K562 (cell line): ENCODE measurements at regions not wholly inside any gene's neighbourhood (a gene's known extent, or its start where the extent isn't known, plus 50 kb on each side); places are given as distances from the start of the nearest gene placed in this dataset.

ENCODE experiments used
- ATAC-seq: fragments of 200-7000 bp; cut with Tn5 transposase; 3 replicates; pipeline ENCODE4 v1.9.1; 2020; ENCODE audit warnings: moderate library complexity
- BruUV-seq: library from RNA; stranded (reverse); fragments of 400-500 nt; replicated peaks from 2 replicates; lab custom pipeline; 2021; lab: Mats Ljungman, UMichigan
- CTCF ChIA-PET: fragments of 300-600 bp; formaldehyde crosslinking; extraction: SDS; loops from one replicate; lab custom pipeline; 2021; ENCODE audit warnings: low intra/inter-chr PET ratio; lab: Yijun Ruan, JAX
- POLR2A ChIA-PET: fragments of 300-600, 350-650 bp; sonication (Branson Sonifier 250); formaldehyde crosslinking; extraction: SDS; loops from one replicate; lab custom pipeline; 2021; ENCODE audit warnings: antibody characterized with exemption, inconsistent platforms; lab: Yijun Ruan, JAX
- DNase-seq, 4 experiments: peaks; one replicate each; pipeline versions ENCODE4 v3.0.0 to v3.0.0-alpha.2; 2011 to 2018; ENCODE audit warnings: low spot score in 3 of 4, mixed read lengths in 3 of 4; ENCODE audit errors: extremely low read depth in 1 of 4
- FAIRE-seq: peaks from 2 replicates; lab custom pipeline; 2011; peaks lifted over from hg19 to GRCh38; lab: Jason Lieb, UNC
- H2AFZ ChIP-seq: 2 replicates; pipeline ENCODE4 v1.6.0; 2011; ENCODE audit warnings: low read depth, low read length, control low read depth, inconsistent platforms
- H3K27ac ChIP-seq: fragments of 200-600 bp; 3 replicates; pipeline ENCODE4 v1.8.0; 2011; ENCODE audit warnings: low read depth, mild to moderate bottlenecking, control low read depth, inconsistent platforms, low read length, moderate library complexity, mixed read lengths; ENCODE audit errors: extremely low read depth
- H3K27me3 ChIP-seq, 2 experiments: fragments of 300-600 bp in 1 of 2; 2 replicates in 1 of 2; 3 replicates in 1 of 2; pipeline versions ENCODE4 v1.6.0 to v1.8.0; 2011; ENCODE audit warnings: inconsistent platforms in 2 of 2, low read length in 2 of 2, mild to moderate bottlenecking in 1 of 2, mixed read lengths in 1 of 2, moderate library complexity in 1 of 2; ENCODE audit not compliant: control insufficient read depth in 2 of 2, insufficient read depth in 2 of 2
- H3K36me3 ChIP-seq: fragments of 300-600 bp; 3 replicates; pipeline ENCODE4 v1.8.0; 2011; ENCODE audit warnings: mild to moderate bottlenecking, low read length, inconsistent platforms; ENCODE audit not compliant: control insufficient read depth, insufficient read depth
- H3K4me1 ChIP-seq, 2 experiments: fragments of 200-600 bp in 1 of 2; replicated peaks in 1 of 2; 2 replicates in 1 of 2; 3 replicates in 1 of 2; pipeline versions ENCODE4 v1.5.1 to v1.8.0; 2011; ENCODE audit warnings: inconsistent platforms in 2 of 2, low read length in 2 of 2, mild to moderate bottlenecking in 1 of 2, mixed read lengths in 1 of 2, moderate library complexity in 1 of 2; ENCODE audit not compliant: control insufficient read depth in 2 of 2, insufficient read depth in 2 of 2
- H3K4me2 ChIP-seq: 2 replicates; pipeline ENCODE4 v1.6.1; 2011; ENCODE audit warnings: low read length, control low read depth, inconsistent platforms, mixed read lengths; ENCODE audit not compliant: insufficient read depth
- H3K4me3 ChIP-seq: fragments of 200-600 bp; sonication (generic), shearing (Covaris generic); 2 replicates; pipeline ENCODE4 v1.5.1; 2016; ENCODE audit warnings: control low read depth, inconsistent platforms
- H3K79me2 ChIP-seq: fragments of 200-600 bp; 3 replicates; pipeline ENCODE4 v1.8.0; 2011; ENCODE audit warnings: low read length, inconsistent platforms; ENCODE audit not compliant: control insufficient read depth, insufficient read depth
- H3K9ac ChIP-seq, 2 experiments: 2 replicates each; pipeline versions ENCODE4 v1.6.0 to v1.6.1; 2011; ENCODE audit warnings: low read depth in 2 of 2, low read length in 2 of 2, control low read depth in 1 of 2, inconsistent platforms in 1 of 2, mild to moderate bottlenecking in 1 of 2, mixed read lengths in 1 of 2; ENCODE audit not compliant: insufficient read depth in 1 of 2
- H3K9me1 ChIP-seq: one replicate; pipeline ENCODE4 v1.6.0; 2011; ENCODE audit warnings: inconsistent platforms, mild to moderate bottlenecking, low read length, moderate library complexity; ENCODE audit not compliant: control insufficient read depth, insufficient read depth
- H3K9me3 ChIP-seq: replicated peaks from 2 replicates; pipeline ENCODE4 v1.5.1; 2011; ENCODE audit warnings: low read depth, low read length, inconsistent platforms; ENCODE audit not compliant: control insufficient read depth, insufficient read depth
- H4K20me1 ChIP-seq: replicated peaks from 2 replicates; pipeline ENCODE4 v1.6.1; 2011; ENCODE audit warnings: low read length, inconsistent platforms, mixed read lengths; ENCODE audit not compliant: control insufficient read depth, insufficient read depth
- FOXK2 ChIP-seq, 2 experiments: fragments of 450-650 bp; IDR thresholded peaks in 1 of 2; conservative IDR thresholded peaks in 1 of 2; 2 replicates each; pipeline ENCODE4 v1.6.1; 2016; ENCODE audit warnings: low read depth in 2 of 2, mild to moderate bottlenecking in 1 of 2
- FUS ChIP-seq: fragments of 200-400 bp; formaldehyde crosslinking; optimal IDR thresholded peaks from 2 replicates; pipeline ENCODE3; 2017; ENCODE audit warnings: low read depth, low read length
- KDM1A ChIP-seq, 2 experiments: fragments of 450-650 bp; IDR thresholded peaks; 2 replicates each; pipeline ENCODE4 v1.6.1; 2016; ENCODE audit warnings: mild to moderate bottlenecking in 2 of 2
- PHB2 ChIP-seq: fragments of 450-650 bp; IDR thresholded peaks from 2 replicates; pipeline ENCODE4 v1.6.1; 2017; ENCODE audit warnings: low read depth
- PHF21A ChIP-seq: fragments of 450-650 bp; IDR thresholded peaks from 2 replicates; pipeline ENCODE4 v1.6.1; 2017; ENCODE audit warnings: low read depth, borderline replicate concordance
- SMARCC2 ChIP-seq: fragments of 450-650 bp; IDR thresholded peaks from 2 replicates; pipeline ENCODE4 v1.6.1; 2017; ENCODE audit warnings: antibody characterized with exemption, moderate library complexity, mild to moderate bottlenecking, low read depth
- SPI1 ChIP-seq: IDR thresholded peaks from 2 replicates; pipeline ENCODE4 v1.6.1; 2011; ENCODE audit warnings: low read depth, low read length, control low read depth, borderline replicate concordance
- STAT5A ChIP-seq: IDR thresholded peaks from 2 replicates; pipeline ENCODE4 v1.6.1; 2012; ENCODE audit warnings: low read length, inconsistent platforms, borderline replicate concordance
- TSC22D4 ChIP-seq: fragments of 450-650 bp; IDR thresholded peaks from 2 replicates; pipeline ENCODE4 v1.6.1; 2016; ENCODE audit warnings: missing genetic modification characterization, missing biosample characterization, control low read depth
- ZNF239 ChIP-seq: fragments of 250-450 bp; sonication (Bioruptor Pico); IDR thresholded peaks from 2 replicates; pipeline ENCODE4 v1.4.0; 2020; ENCODE audit warnings: mild to moderate bottlenecking
- ZNF644 ChIP-seq: fragments of 200-800 bp; sonication (Bioruptor generic); IDR thresholded peaks from 2 replicates; pipeline ENCODE4 v1.6.1; 2016; ENCODE audit warnings: low read depth, missing genetic modification characterization, missing compliant biosample characterization
- WGBS: fragments of 100-300 bp; shearing (Covaris generic); methylation state at CpG from one replicate; pipeline ENCODE4 v1.1.6; 2016; ENCODE audit warnings: low coverage, mixed read lengths; ENCODE audit not compliant: insufficient coverage; ENCODE audit errors: missing lambda C conversion rate; 5-methylcytosine and 5-hydroxymethylcytosine counted together
- in situ Hi-C: fragments of 300-500 bp; cut with MboI; formaldehyde crosslinking; loops from 4 replicates; pipeline ENCODE4 v1.15.0; 2018; ENCODE audit warnings: inconsistent platforms, mixed read lengths
- intact Hi-C: fragments of 100-400 bp; cut with micrococcal nuclease; formaldehyde crosslinking; loops from 2 replicates; pipeline ENCODE4 v1.14.2; 2022
- TF ChIP-seq, protein P1 (sequence below): sonication (generic); formaldehyde crosslinking; IDR thresholded peaks from 2 replicates; pipeline ENCODE4 v1.8.0; 2023; ENCODE audit warnings: missing genetic modification reagents, mild to moderate bottlenecking, borderline replicate concordance
- TF ChIP-seq, protein P2 (sequence below), 2 experiments: IDR thresholded peaks; 2 replicates each; pipeline ENCODE4 v1.6.1; 2011; ENCODE audit warnings: borderline replicate concordance in 1 of 2, control low read depth in 1 of 2, low read depth in 1 of 2, low read length in 1 of 2, mild to moderate bottlenecking in 1 of 2, mixed read lengths in 1 of 2, moderate library complexity in 1 of 2; ENCODE audit not compliant: insufficient read depth in 1 of 2, insufficient read length in 1 of 2, poor library complexity in 1 of 2, severe bottlenecking in 1 of 2; ENCODE audit errors: extremely low read depth in 1 of 2
- TF ChIP-seq, protein P3 (sequence below): fragments of 250-450 bp; sonication (Bioruptor Pico); IDR thresholded peaks from 2 replicates; pipeline ENCODE4 v1.4.0; 2020; ENCODE audit warnings: borderline replicate concordance

DNA sequence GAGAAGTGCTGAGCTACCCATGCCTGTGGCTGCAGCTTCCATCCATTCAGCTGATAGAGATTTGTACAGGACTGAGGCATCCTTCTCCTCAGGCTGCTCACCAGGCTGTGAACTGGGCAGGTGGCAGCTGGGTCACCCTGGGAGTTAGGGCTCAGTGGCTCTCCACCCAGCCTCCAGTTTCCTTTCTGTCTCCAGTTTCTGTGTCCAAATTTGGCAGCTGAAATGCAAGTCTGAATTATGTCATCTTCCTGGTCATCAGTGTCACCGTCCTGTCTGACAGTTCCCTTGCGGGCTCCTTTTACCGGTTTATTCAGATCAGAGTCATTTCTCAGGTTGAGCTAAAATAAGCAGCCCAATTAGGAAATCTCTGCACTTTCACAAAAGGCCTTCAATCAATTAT lies 93.3 kb downstream of the EDN1 start (continued):
- TF ChIP-seq ZNF644 (tag) (no peak), PHB2 (no peak)

DNA sequence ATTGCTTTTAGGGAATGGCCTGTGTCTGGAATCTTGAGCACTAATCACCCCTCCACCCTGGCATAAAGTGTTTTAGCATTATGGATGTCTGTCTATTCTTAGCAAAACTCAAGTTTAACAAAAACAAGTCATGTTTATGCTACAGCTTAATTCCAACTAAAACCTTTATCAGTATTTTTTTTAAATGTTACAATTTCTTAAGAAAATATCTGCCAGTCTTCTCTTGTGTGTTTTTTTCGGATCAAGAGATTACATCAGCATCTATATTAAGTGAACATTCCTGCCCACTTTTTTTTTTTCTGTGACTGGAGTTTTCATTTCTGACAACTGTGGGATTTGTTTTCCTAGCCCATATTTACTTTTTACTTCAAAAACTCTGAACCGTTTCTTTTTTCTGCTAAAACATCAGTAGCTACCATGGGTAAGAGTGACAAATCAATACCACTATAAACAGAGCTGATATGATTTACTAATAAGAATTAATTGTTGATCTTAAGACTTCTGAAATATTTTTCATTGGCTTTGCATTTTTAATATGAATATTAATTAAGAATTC lies 94.3 kb downstream of the EDN1 start:
- H4K20me1 ChIP-seq, result no peaks in the 10 kb centered on the region
- ChIA-PET POLR2A (no interaction called here), CTCF (no interaction called here)
- intact Hi-C loops (no loop called here), in situ Hi-C loops (no loop called here)
- no peak overlapping the region for H3K4me2 ChIP-seq
- no peaks in the 10 kb centered on the region for H3K9me3 ChIP-seq
- no peaks in the 10 kb centered on the region for H3K27me3 ChIP-seq
- H3K4me1 ChIP-seq, result no peaks in the 10 kb centered on the region
- no peak overlapping the region for H3K4me3 ChIP-seq
- DNase-seq (no peak), ATAC-seq (no peak), FAIRE-seq (no peak)
- H3K79me2 ChIP-seq, result no peaks in the 10 kb centered on the region
- 0% methylated on average over 2 of the region's 2 CpGs for WGBS
- H3K27ac ChIP-seq, result no peak overlapping the region
- no TSS peak for BruUV-seq
- no peak overlapping the region for H2AFZ ChIP-seq
- H3K36me3 ChIP-seq, result no peaks in the 10 kb centered on the region
- H3K9me1 ChIP-seq, result no peaks in the 10 kb centered on the region
- H3K9ac ChIP-seq, result no peak overlapping the region
- TF ChIP-seq, protein P1, sequence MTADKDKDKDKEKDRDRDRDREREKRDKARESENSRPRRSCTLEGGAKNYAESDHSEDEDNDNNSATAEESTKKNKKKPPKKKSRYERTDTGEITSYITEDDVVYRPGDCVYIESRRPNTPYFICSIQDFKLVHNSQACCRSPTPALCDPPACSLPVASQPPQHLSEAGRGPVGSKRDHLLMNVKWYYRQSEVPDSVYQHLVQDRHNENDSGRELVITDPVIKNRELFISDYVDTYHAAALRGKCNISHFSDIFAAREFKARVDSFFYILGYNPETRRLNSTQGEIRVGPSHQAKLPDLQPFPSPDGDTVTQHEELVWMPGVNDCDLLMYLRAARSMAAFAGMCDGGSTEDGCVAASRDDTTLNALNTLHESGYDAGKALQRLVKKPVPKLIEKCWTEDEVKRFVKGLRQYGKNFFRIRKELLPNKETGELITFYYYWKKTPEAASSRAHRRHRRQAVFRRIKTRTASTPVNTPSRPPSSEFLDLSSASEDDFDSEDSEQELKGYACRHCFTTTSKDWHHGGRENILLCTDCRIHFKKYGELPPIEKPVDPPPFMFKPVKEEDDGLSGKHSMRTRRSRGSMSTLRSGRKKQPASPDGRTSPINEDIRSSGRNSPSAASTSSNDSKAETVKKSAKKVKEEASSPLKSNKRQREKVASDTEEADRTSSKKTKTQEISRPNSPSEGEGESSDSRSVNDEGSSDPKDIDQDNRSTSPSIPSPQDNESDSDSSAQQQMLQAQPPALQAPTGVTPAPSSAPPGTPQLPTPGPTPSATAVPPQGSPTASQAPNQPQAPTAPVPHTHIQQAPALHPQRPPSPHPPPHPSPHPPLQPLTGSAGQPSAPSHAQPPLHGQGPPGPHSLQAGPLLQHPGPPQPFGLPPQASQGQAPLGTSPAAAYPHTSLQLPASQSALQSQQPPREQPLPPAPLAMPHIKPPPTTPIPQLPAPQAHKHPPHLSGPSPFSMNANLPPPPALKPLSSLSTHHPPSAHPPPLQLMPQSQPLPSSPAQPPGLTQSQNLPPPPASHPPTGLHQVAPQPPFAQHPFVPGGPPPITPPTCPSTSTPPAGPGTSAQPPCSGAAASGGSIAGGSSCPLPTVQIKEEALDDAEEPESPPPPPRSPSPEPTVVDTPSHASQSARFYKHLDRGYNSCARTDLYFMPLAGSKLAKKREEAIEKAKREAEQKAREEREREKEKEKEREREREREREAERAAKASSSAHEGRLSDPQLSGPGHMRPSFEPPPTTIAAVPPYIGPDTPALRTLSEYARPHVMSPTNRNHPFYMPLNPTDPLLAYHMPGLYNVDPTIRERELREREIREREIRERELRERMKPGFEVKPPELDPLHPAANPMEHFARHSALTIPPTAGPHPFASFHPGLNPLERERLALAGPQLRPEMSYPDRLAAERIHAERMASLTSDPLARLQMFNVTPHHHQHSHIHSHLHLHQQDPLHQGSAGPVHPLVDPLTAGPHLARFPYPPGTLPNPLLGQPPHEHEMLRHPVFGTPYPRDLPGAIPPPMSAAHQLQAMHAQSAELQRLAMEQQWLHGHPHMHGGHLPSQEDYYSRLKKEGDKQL, result no peak
- TF ChIP-seq STAT5A (no peak), KDM1A (IDR thresholded peaks at IDR 0.05) (no peak), SMARCC2 (no peak), PHF21A (no peak), FUS (no peak), TSC22D4 (tag) (no peak), ZNF239 (CRISPR knock-in tag) (no peak), FOXK2 (conservative IDR thresholded peaks at IDR 0.05 in 1 of 2, IDR thresholded peaks at IDR 0.05 in 1 of 2; ENCODE audit: low read depth in 2 of 2) (no peak), SPI1 (no peak)
- TF ChIP-seq, protein P2, sequence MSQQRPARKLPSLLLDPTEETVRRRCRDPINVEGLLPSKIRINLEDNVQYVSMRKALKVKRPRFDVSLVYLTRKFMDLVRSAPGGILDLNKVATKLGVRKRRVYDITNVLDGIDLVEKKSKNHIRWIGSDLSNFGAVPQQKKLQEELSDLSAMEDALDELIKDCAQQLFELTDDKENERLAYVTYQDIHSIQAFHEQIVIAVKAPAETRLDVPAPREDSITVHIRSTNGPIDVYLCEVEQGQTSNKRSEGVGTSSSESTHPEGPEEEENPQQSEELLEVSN (IDR thresholded peaks at IDR 0.05; ENCODE audit: borderline replicate concordance in 1 of 2, extremely low read depth in 1 of 2, insufficient read depth in 1 of 2, insufficient read length in 1 of 2, low read depth in 1 of 2, low read length in 1 of 2, poor library complexity in 1 of 2, severe bottlenecking in 1 of 2), result no peak
- TF ChIP-seq, protein P3, sequence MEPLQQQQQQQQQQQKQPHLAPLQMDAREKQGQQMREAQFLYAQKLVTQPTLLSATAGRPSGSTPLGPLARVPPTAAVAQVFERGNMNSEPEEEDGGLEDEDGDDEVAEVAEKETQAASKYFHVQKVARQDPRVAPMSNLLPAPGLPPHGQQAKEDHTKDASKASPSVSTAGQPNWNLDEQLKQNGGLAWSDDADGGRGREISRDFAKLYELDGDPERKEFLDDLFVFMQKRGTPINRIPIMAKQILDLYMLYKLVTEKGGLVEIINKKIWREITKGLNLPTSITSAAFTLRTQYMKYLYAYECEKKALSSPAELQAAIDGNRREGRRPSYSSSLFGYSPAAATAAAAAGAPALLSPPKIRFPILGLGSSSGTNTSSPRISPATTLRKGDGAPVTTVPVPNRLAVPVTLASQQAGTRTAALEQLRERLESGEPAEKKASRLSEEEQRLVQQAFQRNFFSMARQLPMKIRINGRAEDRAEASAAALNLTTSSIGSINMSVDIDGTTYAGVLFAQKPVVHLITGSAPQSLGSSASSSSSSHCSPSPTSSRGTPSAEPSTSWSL (CRISPR knock-in tag), result no peak
